ENCODE measurements at regions not wholly inside any gene's neighbourhood (a gene's known extent, or its start where the extent isn't known, plus 50 kb on each side); places are given as distances from the start of the nearest gene placed in this dataset.
"Not testable (repeated sequence)": the region's sequence is repeated elsewhere in the genome, so short reads cannot be mapped to it uniquely, and the experiment has no call there.

DNA sequence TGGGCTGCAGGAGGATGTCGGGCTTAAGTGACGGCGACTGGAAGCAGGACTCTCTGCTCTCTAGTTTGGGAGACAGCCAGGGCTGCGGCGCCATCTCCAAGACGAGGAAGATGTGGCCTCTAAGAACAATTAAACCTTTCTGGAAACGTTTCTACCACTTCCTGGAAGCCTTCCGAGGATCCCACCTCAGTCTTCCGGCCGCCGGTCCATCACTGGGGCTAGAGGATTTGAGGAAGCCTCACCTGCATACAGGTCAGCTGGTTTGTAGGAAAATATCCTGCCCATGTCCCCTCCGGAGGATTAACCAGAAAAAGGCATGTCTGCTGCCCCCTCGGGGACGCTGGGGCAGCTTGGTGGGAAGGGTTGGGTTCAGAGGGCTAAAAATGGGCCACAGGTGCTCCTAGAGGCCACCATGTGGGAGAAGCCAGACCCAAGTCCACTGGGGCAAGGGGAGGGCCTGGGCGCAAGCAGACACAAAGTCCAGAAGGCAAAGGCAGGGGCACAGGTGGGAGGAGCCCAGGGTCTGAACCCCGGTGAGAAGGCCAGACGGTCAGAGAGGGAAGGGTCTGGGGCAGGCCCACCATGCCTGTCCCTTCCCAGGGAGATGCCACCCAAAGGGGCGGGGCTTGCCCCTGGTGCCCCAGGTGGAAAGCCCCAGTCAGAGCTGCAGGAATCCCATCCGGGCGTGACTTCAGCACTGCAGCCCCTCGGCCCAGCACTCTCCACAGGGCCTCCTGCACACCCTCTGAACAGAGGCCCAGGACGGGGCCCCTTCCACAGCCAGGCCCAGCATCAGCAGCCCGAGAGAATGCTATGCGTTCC is 82.2 kb upstream of the ID2 start:
- Histone ChIP-seq H3K36me3 (ENCODE audit: insufficient read depth, low read length, poor library complexity, severe bottlenecking) (no peaks in the 10 kb centered on the region), H3K4me3 (ENCODE audit: low read depth, low read length, poor library complexity, severe bottlenecking) (no peak overlapping the region), H3K27me3 (replicated peaks; ENCODE audit: insufficient read depth, low read depth, low read length, poor library complexity) (no peaks in the 10 kb centered on the region), H3K27ac (ENCODE audit: low read depth, low read length, poor library complexity, severe bottlenecking) (no peak overlapping the region), H3K9me3 (ENCODE audit: low read depth, low read length, poor library complexity, severe bottlenecking) (no peaks in the 10 kb centered on the region), H3K4me1 (ENCODE audit: insufficient read depth, low read length, poor library complexity, severe bottlenecking) (no peaks in the 10 kb centered on the region)
- ChIA-PET CTCF (no interaction called here), POLR2A (ENCODE audit: low non-redundant PET) (no interaction called here)
- TF ChIP-seq EZH2 (IDR thresholded peaks at IDR 0.05; ENCODE audit: borderline replicate concordance, low read depth, low read length, poor library complexity, severe bottlenecking) (no peak), CTCF (conservative IDR thresholded peaks at IDR 0.05; ENCODE audit: low read depth, low read length) (no peak)
- no TSS peak for BruUV-seq (replicated peaks)
- intact Hi-C loops (cut with micrococcal nuclease; ENCODE audit: unreplicated experiment): no loop called here
- no peak for DNase-seq (ENCODE audit: low spot score)

GRCh38 chr2:8600456-8600855 is 81.4 kb upstream of the ID2 start:
- CTCF ChIA-PET: no interaction called here
- Histone ChIP-seq H3K9me3 (ENCODE audit: low read depth, low read length, poor library complexity, severe bottlenecking) (no peaks in the 10 kb centered on the region), H3K36me3 (ENCODE audit: insufficient read depth, low read length, poor library complexity, severe bottlenecking) (no peaks in the 10 kb centered on the region), H3K4me1 (ENCODE audit: insufficient read depth, low read length, poor library complexity, severe bottlenecking) (no peaks in the 10 kb centered on the region), H3K27ac (ENCODE audit: low read depth, low read length, poor library complexity, severe bottlenecking) (no peak overlapping the region), H3K4me3 (ENCODE audit: low read depth, low read length, poor library complexity, severe bottlenecking) (no peak overlapping the region), H3K27me3 (replicated peaks; ENCODE audit: insufficient read depth, low read depth, low read length, poor library complexity) (no peaks in the 10 kb centered on the region)
- DNase-seq (ENCODE audit: low spot score): no peak
- POLR2A ChIA-PET (ENCODE audit: low non-redundant PET): no interaction called here
- no TSS peak for BruUV-seq (replicated peaks)
- TF ChIP-seq CTCF (conservative IDR thresholded peaks at IDR 0.05; ENCODE audit: low read depth, low read length) (no peak), EZH2 (IDR thresholded peaks at IDR 0.05; ENCODE audit: borderline replicate concordance, low read depth, low read length, poor library complexity, severe bottlenecking) (no peak)
- intact Hi-C loops (cut with micrococcal nuclease; ENCODE audit: unreplicated experiment): no loop called here

- H3K4me3 ChIP-seq (ENCODE audit: low read depth, low read length, poor library complexity, severe bottlenecking): no peak overlapping the region
- no peaks in the 10 kb centered on the region for H3K36me3 ChIP-seq (ENCODE audit: insufficient read depth, low read length, poor library complexity, severe bottlenecking)
- no peak for DNase-seq (ENCODE audit: low spot score)
- no peaks in the 10 kb centered on the region for H3K27me3 ChIP-seq (replicated peaks; ENCODE audit: insufficient read depth, low read depth, low read length, poor library complexity)
- no peaks in the 10 kb centered on the region for H3K4me1 ChIP-seq (ENCODE audit: insufficient read depth, low read length, poor library complexity, severe bottlenecking)
- no peaks in the 10 kb centered on the region for H3K9me3 ChIP-seq (ENCODE audit: low read depth, low read length, poor library complexity, severe bottlenecking)
- no peak overlapping the region for H3K27ac ChIP-seq (ENCODE audit: low read depth, low read length, poor library complexity, severe bottlenecking)
- ChIA-PET CTCF (no interaction called here), POLR2A (ENCODE audit: low non-redundant PET) (no interaction called here)
- BruUV-seq (replicated peaks): no TSS peak
- intact Hi-C loops (cut with micrococcal nuclease; ENCODE audit: unreplicated experiment): no loop called here
- TF ChIP-seq EZH2 (IDR thresholded peaks at IDR 0.05; ENCODE audit: borderline replicate concordance, low read depth, low read length, poor library complexity, severe bottlenecking) (no peak), CTCF (conservative IDR thresholded peaks at IDR 0.05; ENCODE audit: low read depth, low read length) (no peak)
Measured at GRCh38 chr2:8602809-8603208, 79.0 kb upstream of the ID2 start.

DNA sequence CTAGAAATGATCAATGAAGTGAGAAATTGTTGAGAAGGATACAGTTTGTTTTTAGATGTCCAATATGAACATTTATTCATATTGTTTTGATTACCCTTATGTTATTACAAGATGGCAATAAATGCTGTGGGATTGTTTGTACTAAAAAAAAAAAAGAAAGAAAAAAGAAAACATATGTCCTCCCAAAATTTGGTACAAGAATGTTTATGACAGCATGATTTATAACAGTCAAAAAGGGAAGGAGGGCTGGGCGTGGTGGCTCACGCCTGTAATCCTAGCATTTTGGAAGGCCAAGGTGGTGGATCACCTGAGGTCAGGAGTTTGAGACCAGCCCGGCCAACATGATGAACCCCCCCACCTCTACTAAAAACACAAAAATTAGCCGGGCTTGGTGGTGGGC is 78.5 kb upstream of the ID2 start:
- H3K27me3 ChIP-seq (replicated peaks; ENCODE audit: insufficient read depth, low read depth, low read length, poor library complexity); DNase-seq (ENCODE audit: low spot score); H3K4me3 ChIP-seq (ENCODE audit: low read depth, low read length, poor library complexity, severe bottlenecking); BruUV-seq (replicated peaks); H3K27ac ChIP-seq (ENCODE audit: low read depth, low read length, poor library complexity, severe bottlenecking); POLR2A ChIA-PET (ENCODE audit: low non-redundant PET); H3K9me3 ChIP-seq (ENCODE audit: low read depth, low read length, poor library complexity, severe bottlenecking); intact Hi-C loops (cut with micrococcal nuclease; ENCODE audit: unreplicated experiment); CTCF ChIA-PET; H3K36me3 ChIP-seq (ENCODE audit: insufficient read depth, low read length, poor library complexity, severe bottlenecking); H3K4me1 ChIP-seq (ENCODE audit: insufficient read depth, low read length, poor library complexity, severe bottlenecking): not testable (repeated sequence)
